GM18951 (cell line): ENCODE measurements at regions not wholly inside any gene's neighbourhood (a gene's known extent, or its start where the extent isn't known, plus 50 kb on each side); places are given as distances from the start of the nearest gene placed in this dataset.
"Not testable (repeated sequence)": the region's sequence is repeated elsewhere in the genome, so short reads cannot be mapped to it uniquely, and the experiment has no call there.

Experiments used
- POLR2A ChIP-seq: IDR thresholded peaks from 4 replicates; pipeline ENCODE4 v1.6.1; 2011; ENCODE audit warnings: mild to moderate bottlenecking; ENCODE audit not compliant: insufficient read length, insufficient read depth; ENCODE audit errors: extremely low read depth
- in situ Hi-C: fragments of 300-500 bp; cut with MboI; formaldehyde crosslinking; loops from one replicate; pipeline ENCODE4 v1.12.0; 2022; ENCODE audit warnings: low sequenced_read_pairs, mixed read lengths, inconsistent platforms; ENCODE audit not compliant: unreplicated experiment

GRCh38 chr6:113758826-113759574, 98.1 kb upstream of the MARCKS start:
- in situ Hi-C loops, result no loop called here
- TF ChIP-seq POLR2A, result no peak

- TF ChIP-seq POLR2A, result no peak
- in situ Hi-C loops, result no loop called here
Measured at GRCh38 chr6:113762641-113763040, 94.5 kb upstream of the MARCKS start.

- in situ Hi-C loops, result no loop called here
- TF ChIP-seq POLR2A, result no peak
Measured at GRCh38 chr6:113763311-113763766, 93.8 kb upstream of the MARCKS start.

- TF ChIP-seq POLR2A, result no peak
- in situ Hi-C loops, result no loop called here
Measured at GRCh38 chr6:113763876-113764275, 93.3 kb upstream of the MARCKS start.

GRCh38 chr6:113765909-113766308, 91.2 kb upstream of the MARCKS start:
- in situ Hi-C loops, result no loop called here
- no peak for TF ChIP-seq POLR2A

GRCh38 chr6:113767985-113768384, 89.2 kb upstream of the MARCKS start:
- TF ChIP-seq POLR2A, result no peak
- in situ Hi-C loops, result no loop called here

GRCh38 chr6:113772961-113773360, 84.2 kb upstream of the MARCKS start:
- TF ChIP-seq POLR2A, result no peak
- in situ Hi-C loops, result no loop called here

GRCh38 chr6:113774127-113774825, 82.9 kb upstream of the MARCKS start:
- in situ Hi-C loops, result no loop called here

GRCh38 chr6:113776998-113777397, 80.1 kb upstream of the MARCKS start:
- in situ Hi-C loops, result no loop called here
- TF ChIP-seq POLR2A, result no peak

More at GRCh38 chr6:113774127-113774825, 82.9 kb upstream of the MARCKS start:
- TF ChIP-seq POLR2A, result no peak

- in situ Hi-C loops, result no loop called here
- no peak for TF ChIP-seq POLR2A
Measured at GRCh38 chr6:113777601-113778000, 79.5 kb upstream of the MARCKS start.

GRCh38 chr6:113779656-113780055, 77.5 kb upstream of the MARCKS start:
- in situ Hi-C loops, result no loop called here
- no peak for TF ChIP-seq POLR2A

- no peak for TF ChIP-seq POLR2A
- in situ Hi-C loops, result no loop called here
Measured at GRCh38 chr6:113782636-113783035, 74.5 kb upstream of the MARCKS start.

GRCh38 chr6:113786168-113786567, 71.0 kb upstream of the MARCKS start:
- no peak for TF ChIP-seq POLR2A
- in situ Hi-C loops, result no loop called here

- in situ Hi-C loops, result no loop called here
- no peak for TF ChIP-seq POLR2A
Measured at GRCh38 chr6:113788586-113788985, 68.6 kb upstream of the MARCKS start.

- in situ Hi-C loops, result not testable (repeated sequence)
Measured at GRCh38 chr6:113791225-113791624, 65.9 kb upstream of the MARCKS start.

- in situ Hi-C loops, result not testable (repeated sequence)
Measured at GRCh38 chr6:113795371-113795770, 61.8 kb upstream of the MARCKS start.
